Caki2 (cell line): ENCODE measurements at regions not wholly inside any gene's neighbourhood (a gene's known extent, or its start where the extent isn't known, plus 50 kb on each side); places are given as distances from the start of the nearest gene placed in this dataset.
"Not testable (repeated sequence)": the region's sequence is repeated elsewhere in the genome, so short reads cannot be mapped to it uniquely, and the experiment has no call there.

Experiments
- DNase-seq: peaks from one replicate; pipeline ENCODE4 v3.0.0-alpha.2; 2015; ENCODE audit warnings: low read depth
- in situ Hi-C: cut with HindIII; loops from 2 replicates; pipeline ENCODE4 v1.10.0; 2016; ENCODE audit warnings: low sequenced_read_pairs, low pct_unique_long_range_greater_than_20kb, mixed read lengths

GRCh38 chr1:199792874-199793273, 234.6 kb upstream of the NR5A2 start:
- DNase-seq, result no peak
- in situ Hi-C loops, result no loop called here

- no peak for DNase-seq
Observed at GRCh38 chr1:199794105-199794863, 233.2 kb upstream of the NR5A2 start.

GRCh38 chr1:199799116-199799515, 228.4 kb upstream of the NR5A2 start:
- no peak for DNase-seq
- in situ Hi-C loops, result no loop called here

More at GRCh38 chr1:199794105-199794863, 233.2 kb upstream of the NR5A2 start:
- in situ Hi-C loops, result no loop called here

GRCh38 chr1:199804526-199804925, 223.0 kb upstream of the NR5A2 start:
- in situ Hi-C loops, result no loop called here
- DNase-seq, result no peak

GRCh38 chr1:199808110-199808870, 219.2 kb upstream of the NR5A2 start:
- in situ Hi-C loops, result no loop called here

GRCh38 chr1:199809311-199809710, 218.2 kb upstream of the NR5A2 start:
- in situ Hi-C loops, result no loop called here
- DNase-seq, result no peak

More at GRCh38 chr1:199808110-199808870, 219.2 kb upstream of the NR5A2 start:
- no peak for DNase-seq

GRCh38 chr1:199811163-199811562, 216.3 kb upstream of the NR5A2 start:
- in situ Hi-C loops, result no loop called here
- no peak for DNase-seq

- DNase-seq, result no peak
Observed at GRCh38 chr1:199813198-199813597, 214.3 kb upstream of the NR5A2 start.

GRCh38 chr1:199815947-199816346, 211.6 kb upstream of the NR5A2 start:
- DNase-seq, result no peak
- in situ Hi-C loops, result no loop called here

More at GRCh38 chr1:199813198-199813597, 214.3 kb upstream of the NR5A2 start:
- in situ Hi-C loops, result no loop called here

- no peak for DNase-seq
- in situ Hi-C loops, result no loop called here
Observed at GRCh38 chr1:199817266-199817665, 210.2 kb upstream of the NR5A2 start.

- no peak for DNase-seq
- in situ Hi-C loops, result no loop called here
Observed at GRCh38 chr1:199821029-199821779, 206.3 kb upstream of the NR5A2 start.

- in situ Hi-C loops, result no loop called here
- no peak for DNase-seq
Observed at GRCh38 chr1:199832451-199832850, 195.1 kb upstream of the NR5A2 start.

- no peak for DNase-seq
- in situ Hi-C loops, result no loop called here
Observed at GRCh38 chr1:199834711-199835110, 192.8 kb upstream of the NR5A2 start.

GRCh38 chr1:199836430-199836829, 191.1 kb upstream of the NR5A2 start:
- no peak for DNase-seq
- in situ Hi-C loops, result no loop called here

GRCh38 chr1:199837321-199837720, 190.2 kb upstream of the NR5A2 start:
- DNase-seq, result no peak
- in situ Hi-C loops, result no loop called here

GRCh38 chr1:199839608-199840007, 187.9 kb upstream of the NR5A2 start:
- in situ Hi-C loops, DNase-seq: not testable (repeated sequence)

- DNase-seq, result not testable (repeated sequence)
Observed at GRCh38 chr1:199843096-199843495, 184.4 kb upstream of the NR5A2 start.

GRCh38 chr1:199843861-199844260, 183.6 kb upstream of the NR5A2 start:
- in situ Hi-C loops, result no loop called here
- DNase-seq, result no peak

More at GRCh38 chr1:199843096-199843495, 184.4 kb upstream of the NR5A2 start:
- in situ Hi-C loops, result not testable (repeated sequence)

- DNase-seq, result no peak
- in situ Hi-C loops, result no loop called here
Observed at GRCh38 chr1:199847021-199847420, 180.5 kb upstream of the NR5A2 start.
